ENCODE measurements at regions not wholly inside any gene's neighbourhood (a gene's known extent, or its start where the extent isn't known, plus 50 kb on each side); places are given as distances from the start of the nearest gene placed in this dataset.

DNA sequence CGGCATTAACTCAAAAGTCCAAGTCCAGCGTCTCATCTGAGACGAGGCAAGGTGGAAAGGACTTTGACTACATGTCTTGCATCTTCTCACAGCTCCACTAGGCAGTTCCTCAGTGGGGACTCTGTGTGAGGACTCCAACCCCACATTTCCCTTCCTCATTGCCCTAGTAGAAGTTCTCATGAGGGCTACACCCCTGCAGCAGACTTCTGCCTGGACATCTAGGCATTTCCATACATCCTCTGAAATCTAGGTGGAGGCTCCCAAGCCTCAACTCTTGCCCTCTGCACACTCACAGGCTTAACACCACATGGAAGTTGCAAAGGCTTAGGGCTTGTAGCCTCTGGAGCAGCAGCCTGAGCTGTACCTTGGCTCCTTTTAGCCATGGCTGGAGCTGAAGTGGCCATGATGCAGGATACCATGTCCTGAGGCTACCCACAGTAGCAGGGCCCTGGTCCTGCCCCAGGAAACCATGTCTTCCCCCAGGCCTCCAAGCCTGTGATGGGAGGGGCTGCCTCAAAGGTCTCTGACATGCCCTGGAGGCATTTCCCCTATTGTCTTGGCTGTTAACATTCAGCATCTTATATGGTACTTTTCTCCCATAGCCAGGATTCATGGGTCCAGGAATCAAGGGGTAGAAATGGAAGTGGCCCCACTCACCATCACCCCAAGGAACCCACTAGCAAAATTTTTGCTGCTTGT, 194.6 kb upstream of the KCNG1 start:
- Histone ChIP-seq H3K9me3 (no peaks in the 10 kb centered on the region), H3K27ac (no peak overlapping the region), H3K4me1 (replicated peaks) (no peaks in the 10 kb centered on the region), H3K36me3 (no peaks in the 10 kb centered on the region), H3K4me3 (no peak overlapping the region), H3K27me3 (replicated peaks; ENCODE audit: insufficient read depth) (no peaks in the 10 kb centered on the region)
- TF ChIP-seq POLR2A (IDR thresholded peaks at IDR 0.05), result no peak
- TF ChIP-seq, protein P1, sequence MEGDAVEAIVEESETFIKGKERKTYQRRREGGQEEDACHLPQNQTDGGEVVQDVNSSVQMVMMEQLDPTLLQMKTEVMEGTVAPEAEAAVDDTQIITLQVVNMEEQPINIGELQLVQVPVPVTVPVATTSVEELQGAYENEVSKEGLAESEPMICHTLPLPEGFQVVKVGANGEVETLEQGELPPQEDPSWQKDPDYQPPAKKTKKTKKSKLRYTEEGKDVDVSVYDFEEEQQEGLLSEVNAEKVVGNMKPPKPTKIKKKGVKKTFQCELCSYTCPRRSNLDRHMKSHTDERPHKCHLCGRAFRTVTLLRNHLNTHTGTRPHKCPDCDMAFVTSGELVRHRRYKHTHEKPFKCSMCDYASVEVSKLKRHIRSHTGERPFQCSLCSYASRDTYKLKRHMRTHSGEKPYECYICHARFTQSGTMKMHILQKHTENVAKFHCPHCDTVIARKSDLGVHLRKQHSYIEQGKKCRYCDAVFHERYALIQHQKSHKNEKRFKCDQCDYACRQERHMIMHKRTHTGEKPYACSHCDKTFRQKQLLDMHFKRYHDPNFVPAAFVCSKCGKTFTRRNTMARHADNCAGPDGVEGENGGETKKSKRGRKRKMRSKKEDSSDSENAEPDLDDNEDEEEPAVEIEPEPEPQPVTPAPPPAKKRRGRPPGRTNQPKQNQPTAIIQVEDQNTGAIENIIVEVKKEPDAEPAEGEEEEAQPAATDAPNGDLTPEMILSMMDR (IDR thresholded peaks at IDR 0.05), result no peak
- TF ChIP-seq POLR2AphosphoS5 (IDR thresholded peaks at IDR 0.05), result no peak
- WGBS, result 95% methylated on average over 3 of the region's 3 CpGs
- DNase-seq (ENCODE audit: low spot score), result no peak
- intact Hi-C loops (cut with DNase I), result no loop called here

DNA sequence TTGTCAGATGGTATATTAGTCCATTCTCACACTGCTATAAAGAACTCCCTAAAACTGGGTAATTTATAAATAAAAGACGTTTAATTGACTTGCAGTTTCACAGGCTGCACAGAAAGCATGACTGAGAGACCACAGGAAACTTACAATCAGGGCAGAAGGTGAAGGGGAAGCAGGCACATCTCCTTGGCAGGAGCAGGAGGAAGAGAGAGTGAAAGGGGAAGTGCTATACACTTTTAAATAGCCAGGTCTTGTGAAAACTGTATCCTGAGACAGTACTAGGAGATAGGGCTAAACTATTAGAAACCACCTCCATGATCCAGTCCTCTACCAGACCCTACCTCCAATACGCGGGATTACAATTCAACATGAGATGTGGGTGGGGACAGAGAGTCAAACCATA, 193.9 kb upstream of the KCNG1 start:
- no peaks in the 10 kb centered on the region for H3K36me3 ChIP-seq
- H3K9me3 ChIP-seq, result no peaks in the 10 kb centered on the region
- no peak overlapping the region for H3K4me3 ChIP-seq
- no peaks in the 10 kb centered on the region for H3K4me1 ChIP-seq (replicated peaks)
- no peak for DNase-seq (ENCODE audit: low spot score)
- 75% methylated on average over 3 of the region's 3 CpGs for WGBS
- H3K27me3 ChIP-seq (replicated peaks; ENCODE audit: insufficient read depth), result no peaks in the 10 kb centered on the region
- H3K27ac ChIP-seq, result no peak overlapping the region
- intact Hi-C loops (cut with DNase I), result no loop called here
- TF ChIP-seq POLR2AphosphoS5 (IDR thresholded peaks at IDR 0.05) (no peak), POLR2A (IDR thresholded peaks at IDR 0.05) (no peak)
- TF ChIP-seq, protein P1 (IDR thresholded peaks at IDR 0.05), result no peak

GRCh38 chr20:51212816-51213215, 189.9 kb upstream of the KCNG1 start:
- WGBS, result 73% methylated on average over 3 of the region's 3 CpGs
- no peaks in the 10 kb centered on the region for H3K36me3 ChIP-seq
- DNase-seq (ENCODE audit: low spot score), result no peak
- intact Hi-C loops (cut with DNase I), result no loop called here
- no peak overlapping the region for H3K4me3 ChIP-seq
- H3K9me3 ChIP-seq, result no peaks in the 10 kb centered on the region
- H3K27ac ChIP-seq, result no peak overlapping the region
- no peaks in the 10 kb centered on the region for H3K4me1 ChIP-seq (replicated peaks)
- TF ChIP-seq, protein P1 (IDR thresholded peaks at IDR 0.05), result no peak
- no peak for TF ChIP-seq POLR2AphosphoS5 (IDR thresholded peaks at IDR 0.05)
- no peak for TF ChIP-seq POLR2A (IDR thresholded peaks at IDR 0.05)
- H3K27me3 ChIP-seq (replicated peaks; ENCODE audit: insufficient read depth), result no peaks in the 10 kb centered on the region

GRCh38 chr20:51211191-51211590, 188.3 kb upstream of the KCNG1 start:
- WGBS, result 54% methylated on average over 2 of the region's 2 CpGs
- TF ChIP-seq POLR2A (IDR thresholded peaks at IDR 0.05) (no peak), POLR2AphosphoS5 (IDR thresholded peaks at IDR 0.05) (peak; percentile 75)
- peak; percentile 63 for DNase-seq (ENCODE audit: low spot score)
- Histone ChIP-seq H3K36me3 (no peaks in the 10 kb centered on the region), H3K4me1 (replicated peaks) (no peaks in the 10 kb centered on the region), H3K27me3 (replicated peaks; ENCODE audit: insufficient read depth) (no peaks in the 10 kb centered on the region), H3K27ac (no peak overlapping the region), H3K4me3 (no peak overlapping the region), H3K9me3 (no peaks in the 10 kb centered on the region)
- intact Hi-C loops (cut with DNase I), result no loop called here

DNA sequence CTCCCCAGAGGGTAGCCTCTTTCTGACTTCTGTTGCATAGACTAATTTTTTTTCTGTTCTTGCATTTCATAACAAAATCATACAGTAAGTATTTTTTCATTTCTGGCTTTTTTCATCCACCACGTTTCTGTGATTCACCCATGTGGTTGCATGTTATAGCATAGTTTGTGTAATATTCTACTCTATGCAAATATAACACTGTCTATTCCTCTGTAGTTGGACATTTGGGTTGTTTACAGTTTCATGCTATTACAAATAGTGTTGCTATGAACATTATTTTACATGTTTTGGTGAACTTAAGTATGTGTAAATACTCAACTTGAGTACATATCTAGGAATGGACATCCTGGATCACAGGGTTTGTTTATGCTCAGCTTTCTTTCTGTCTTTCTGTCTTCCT, 187.2 kb upstream of the KCNG1 start:
- Histone ChIP-seq H3K4me1 (replicated peaks) (no peaks in the 10 kb centered on the region), H3K27ac (no peak overlapping the region), H3K36me3 (no peaks in the 10 kb centered on the region), H3K27me3 (replicated peaks; ENCODE audit: insufficient read depth) (no peaks in the 10 kb centered on the region), H3K9me3 (no peaks in the 10 kb centered on the region), H3K4me3 (no peak overlapping the region)
- TF ChIP-seq POLR2A (IDR thresholded peaks at IDR 0.05), result no peak
- TF ChIP-seq, protein P1 (IDR thresholded peaks at IDR 0.05), result no peak
- no peak for TF ChIP-seq POLR2AphosphoS5 (IDR thresholded peaks at IDR 0.05)
- intact Hi-C loops (cut with DNase I), result no loop called here
- DNase-seq (ENCODE audit: low spot score), result no peak
- WGBS, result 18% methylated on average over 1 of the region's 1 CpG
